Ascending aorta (tissue), 2 donors: ENCODE measurements at regions not wholly inside any gene's neighbourhood (a gene's known extent, or its start where the extent isn't known, plus 50 kb on each side); places are given as distances from the start of the nearest gene placed in this dataset.

Experiments
- DNase-seq, 2 donors: peaks; one replicate each; pipeline ENCODE4 v3.0.0-alpha.2; 2019; ENCODE audit warnings: low spot score in 2 of 2
- H3K27ac ChIP-seq, 2 donors: fragments of 200-600 bp; sonication (generic); one replicate each; pipeline ENCODE4 v1.5.1; 2016 to 2017; ENCODE audit warnings: mild to moderate bottlenecking in 1 of 2
- H3K27me3 ChIP-seq: fragments of 200-600 bp; sonication (generic); one replicate; pipeline ENCODE4 v1.5.1; 2017
- H3K36me3 ChIP-seq, 2 donors: fragments of 200-600 bp; sonication (generic); one replicate each; pipeline ENCODE4 v1.5.1; 2016
- H3K4me1 ChIP-seq, 2 donors: fragments of 200-600 bp; sonication (generic); one replicate each; pipeline ENCODE4 v1.5.1; 2016 to 2017; ENCODE audit warnings: mild to moderate bottlenecking in 1 of 2
- H3K4me3 ChIP-seq, 2 donors: fragments of 200-600 bp; sonication (generic); one replicate each; pipeline ENCODE4 v1.5.1; 2016 to 2017; ENCODE audit warnings: mild to moderate bottlenecking in 1 of 2
- H3K9me3 ChIP-seq, 2 donors: fragments of 200-600 bp; sonication (generic); one replicate each; pipeline ENCODE4 v1.5.1; 2016
- CTCF ChIP-seq, 3 experiments: fragments of 200-600 bp in 2 of 3; fragments of 450-650 bp in 1 of 3; sonication (generic) in 2 of 3; IDR thresholded peaks; one replicate each; pipeline ENCODE4 v1.5.1; 2016 to 2019; ENCODE audit warnings: antibody characterized with exemption in 3 of 3, mild to moderate bottlenecking in 1 of 3, moderate library complexity in 1 of 3
- intact Hi-C: fragments of 100-400 bp; cut with DNase I; formaldehyde crosslinking; loops from one replicate; pipeline ENCODE4 v1.15.1; 2023

- H3K36me3 ChIP-seq = no peaks in the 10 kb centered on the region
- intact Hi-C loops = no loop called here
- no peaks in the 10 kb centered on the region for H3K27me3 ChIP-seq
- H3K27ac ChIP-seq = no peak overlapping the region
- H3K4me3 ChIP-seq = no peak overlapping the region
- H3K4me1 ChIP-seq = no peaks in the 10 kb centered on the region
- no peaks in the 10 kb centered on the region for H3K9me3 ChIP-seq
- DNase-seq = no peak
- no peak for TF ChIP-seq CTCF (IDR thresholded peaks at IDR 0.05)
These were observed 1513.7 kb downstream of the GRIK2 start for GRCh38 chr6:102907181-102907580.

DNA sequence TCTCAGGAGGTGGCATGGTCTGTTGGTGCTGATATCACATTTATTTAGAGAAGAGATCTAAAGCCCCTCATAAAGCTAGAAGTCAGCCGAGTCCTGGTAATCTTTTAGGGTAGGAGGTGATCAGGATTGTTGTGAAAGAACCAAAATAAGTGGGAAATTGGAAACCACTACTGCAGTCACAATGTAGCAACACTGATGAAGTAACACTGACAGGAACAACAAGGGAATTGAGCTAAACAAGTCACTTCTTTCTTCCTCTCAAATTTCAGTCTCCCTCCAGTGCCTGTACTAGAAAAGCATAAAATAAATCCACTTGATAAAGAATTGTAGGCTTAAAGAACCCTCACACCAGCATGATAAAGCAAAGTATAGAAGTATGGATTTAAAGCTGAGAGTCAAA, 1509.0 kb downstream of the GRIK2 start:
- intact Hi-C loops = no loop called here
- Histone ChIP-seq H3K4me3 (no peak overlapping the region), H3K4me1 (no peaks in the 10 kb centered on the region), H3K27me3 (no peaks in the 10 kb centered on the region), H3K36me3 (no peaks in the 10 kb centered on the region), H3K27ac (no peak overlapping the region), H3K9me3 (no peaks in the 10 kb centered on the region)
- TF ChIP-seq CTCF (IDR thresholded peaks at IDR 0.05) = no peak
- DNase-seq = no peak

DNA sequence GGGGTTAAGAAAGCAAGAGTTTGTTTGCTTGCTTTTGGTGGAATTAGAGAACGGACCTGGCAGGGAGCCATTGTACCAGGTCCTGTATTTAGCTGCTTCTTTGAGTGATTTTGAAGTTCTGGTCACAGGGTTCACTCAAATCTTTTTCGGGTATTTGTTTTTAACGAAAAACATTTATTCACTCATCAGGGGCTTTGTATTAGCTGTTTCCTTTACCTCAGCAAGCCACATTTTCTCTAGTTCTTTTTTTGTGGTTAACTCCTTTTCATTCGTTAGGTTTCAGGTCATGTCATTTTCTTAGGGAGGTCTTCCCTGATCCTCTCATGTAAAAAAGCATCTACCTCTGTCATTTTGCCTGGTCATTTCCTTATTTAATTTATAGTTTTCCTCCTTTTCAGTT, 1502.2 kb downstream of the GRIK2 start:
- Histone ChIP-seq H3K27ac (no peak overlapping the region), H3K4me1 (no peaks in the 10 kb centered on the region), H3K36me3 (no peaks in the 10 kb centered on the region), H3K4me3 (no peak overlapping the region), H3K27me3 (no peaks in the 10 kb centered on the region), H3K9me3 (no peaks in the 10 kb centered on the region)
- no peak for TF ChIP-seq CTCF (IDR thresholded peaks at IDR 0.05)
- no peak for DNase-seq
- intact Hi-C loops = no loop called here

DNA sequence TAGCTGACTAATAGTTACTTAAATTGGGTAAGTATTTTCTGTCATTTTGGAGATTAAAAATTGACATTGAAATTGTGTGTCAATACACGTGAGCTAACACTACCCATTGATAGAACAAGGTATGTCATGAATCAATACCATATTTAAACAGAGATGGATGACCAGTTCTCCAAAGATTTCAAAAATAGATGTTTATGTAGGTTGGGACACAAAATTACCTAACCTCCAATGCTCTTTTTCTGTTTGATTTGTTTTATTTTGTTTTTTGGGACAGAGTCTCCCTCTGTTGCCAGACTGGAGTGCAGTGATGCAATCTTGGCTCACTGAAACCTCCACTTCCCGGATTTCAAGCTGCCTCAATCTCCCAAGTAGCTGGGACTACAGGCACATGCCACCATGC, 1491.7 kb downstream of the GRIK2 start:
- no peak overlapping the region for H3K27ac ChIP-seq
- H3K4me1 ChIP-seq = no peaks in the 10 kb centered on the region
- no peak for DNase-seq
- no peak overlapping the region for H3K4me3 ChIP-seq
- H3K9me3 ChIP-seq = no peaks in the 10 kb centered on the region
- TF ChIP-seq CTCF (IDR thresholded peaks at IDR 0.05) = no peak
- H3K27me3 ChIP-seq = no peaks in the 10 kb centered on the region
- intact Hi-C loops = no loop called here
- H3K36me3 ChIP-seq = no peaks in the 10 kb centered on the region

GRCh38 chr6:102853249-102853955, 1459.9 kb downstream of the GRIK2 start:
- no peaks in the 10 kb centered on the region for H3K36me3 ChIP-seq
- no peak overlapping the region for H3K4me3 ChIP-seq
- H3K27me3 ChIP-seq = no peaks in the 10 kb centered on the region
- no peak for DNase-seq
- TF ChIP-seq CTCF (IDR thresholded peaks at IDR 0.05) = no peak
- no peak overlapping the region for H3K27ac ChIP-seq
- H3K4me1 ChIP-seq = no peaks in the 10 kb centered on the region
- no peaks in the 10 kb centered on the region for H3K9me3 ChIP-seq
- intact Hi-C loops = no loop called here

DNA sequence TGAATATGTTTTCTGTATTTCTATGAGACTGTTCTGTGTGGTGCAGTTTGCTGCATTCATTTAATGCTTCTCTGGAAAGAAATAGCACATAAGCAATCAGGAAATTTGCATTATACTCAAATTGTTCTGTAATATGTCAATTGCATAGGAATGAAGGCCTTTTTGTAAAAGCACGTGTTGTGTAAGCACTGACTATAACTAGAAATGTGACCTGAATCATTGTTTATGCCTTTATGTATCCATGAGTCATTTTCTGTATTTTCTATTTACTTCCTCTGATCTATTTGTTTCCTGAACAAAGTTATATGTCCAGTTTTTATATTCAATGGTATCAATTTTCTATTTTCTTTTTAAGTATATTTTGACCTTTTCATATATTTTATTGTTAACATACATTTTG, 1455.3 kb downstream of the GRIK2 start:
- TF ChIP-seq CTCF (IDR thresholded peaks at IDR 0.05) = no peak
- intact Hi-C loops = no loop called here
- no peak overlapping the region for H3K4me3 ChIP-seq
- DNase-seq = no peak
- no peaks in the 10 kb centered on the region for H3K9me3 ChIP-seq
- no peaks in the 10 kb centered on the region for H3K36me3 ChIP-seq
- no peak overlapping the region for H3K27ac ChIP-seq
- no peaks in the 10 kb centered on the region for H3K27me3 ChIP-seq
- H3K4me1 ChIP-seq = no peaks in the 10 kb centered on the region
